ENCODE measurements at regions not wholly inside any gene's neighbourhood (a gene's known extent, or its start where the extent isn't known, plus 50 kb on each side); places are given as distances from the start of the nearest gene placed in this dataset.

DNA sequence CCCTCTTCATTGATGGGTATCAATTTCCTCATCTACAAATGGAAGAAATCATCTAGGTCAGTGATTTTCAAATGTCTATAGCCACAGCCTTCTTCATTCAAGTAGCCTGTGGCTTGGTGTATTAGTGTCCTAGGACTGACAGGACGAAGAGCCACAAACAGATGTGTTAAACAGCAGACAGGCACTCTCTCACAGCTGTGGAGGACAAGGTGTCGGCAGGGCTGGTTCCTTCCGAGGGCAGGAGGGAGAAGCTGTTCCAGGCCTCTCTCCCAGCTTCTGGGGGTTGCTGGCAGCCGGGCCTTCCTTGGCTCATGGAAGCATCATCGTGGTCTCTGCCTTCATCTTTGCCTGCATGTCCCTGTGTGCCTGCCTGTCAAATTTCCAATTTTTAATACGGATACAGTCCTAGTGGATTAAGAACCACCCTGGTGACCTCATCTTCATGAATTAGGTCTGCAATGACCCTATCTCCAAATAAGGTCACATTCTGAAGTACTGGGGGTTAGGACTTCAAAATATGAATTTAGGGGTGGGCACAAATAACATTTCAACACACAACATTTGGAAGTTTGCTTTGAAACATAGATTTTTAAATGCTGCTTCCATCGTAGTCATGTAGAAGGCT lies 86.5 kb downstream of the PTGR3 start:
- no peak for TF ChIP-seq POLR2A (IDR thresholded peaks at IDR 0.05)
- TF ChIP-seq, protein P1, sequence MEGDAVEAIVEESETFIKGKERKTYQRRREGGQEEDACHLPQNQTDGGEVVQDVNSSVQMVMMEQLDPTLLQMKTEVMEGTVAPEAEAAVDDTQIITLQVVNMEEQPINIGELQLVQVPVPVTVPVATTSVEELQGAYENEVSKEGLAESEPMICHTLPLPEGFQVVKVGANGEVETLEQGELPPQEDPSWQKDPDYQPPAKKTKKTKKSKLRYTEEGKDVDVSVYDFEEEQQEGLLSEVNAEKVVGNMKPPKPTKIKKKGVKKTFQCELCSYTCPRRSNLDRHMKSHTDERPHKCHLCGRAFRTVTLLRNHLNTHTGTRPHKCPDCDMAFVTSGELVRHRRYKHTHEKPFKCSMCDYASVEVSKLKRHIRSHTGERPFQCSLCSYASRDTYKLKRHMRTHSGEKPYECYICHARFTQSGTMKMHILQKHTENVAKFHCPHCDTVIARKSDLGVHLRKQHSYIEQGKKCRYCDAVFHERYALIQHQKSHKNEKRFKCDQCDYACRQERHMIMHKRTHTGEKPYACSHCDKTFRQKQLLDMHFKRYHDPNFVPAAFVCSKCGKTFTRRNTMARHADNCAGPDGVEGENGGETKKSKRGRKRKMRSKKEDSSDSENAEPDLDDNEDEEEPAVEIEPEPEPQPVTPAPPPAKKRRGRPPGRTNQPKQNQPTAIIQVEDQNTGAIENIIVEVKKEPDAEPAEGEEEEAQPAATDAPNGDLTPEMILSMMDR (IDR thresholded peaks at IDR 0.05): no peak
